HepG2 (cell line): ENCODE measurements at regions not wholly inside any gene's neighbourhood (a gene's known extent, or its start where the extent isn't known, plus 50 kb on each side); places are given as distances from the start of the nearest gene placed in this dataset.
"Not testable (repeated sequence)": the region's sequence is repeated elsewhere in the genome, so short reads cannot be mapped to it uniquely, and the experiment has no call there.

Source experiments
- BHLHE40 ChIP-seq: IDR thresholded peaks from 2 replicates; pipeline ENCODE4 v1.6.1; 2011; ENCODE audit warnings: low read length, improper control_type of control experiment
- CEBPB ChIP-seq: IDR thresholded peaks from 2 replicates; pipeline ENCODE4 v1.6.1; 2011; ENCODE audit warnings: low read depth, low read length, improper control_type of control experiment, borderline replicate concordance
- CTCF ChIP-seq: sonication (generic); formaldehyde crosslinking; IDR thresholded peaks from 2 replicates; pipeline ENCODE4 v1.5.0; 2020; ENCODE audit warnings: mild to moderate bottlenecking, missing genetic modification reagents, moderate library complexity
- HMGA1 ChIP-seq: sonication (generic); formaldehyde crosslinking; conservative IDR thresholded peaks from 2 replicates; pipeline ENCODE4 v1.4.0; 2020; ENCODE audit warnings: missing genetic modification reagents
- KDM1A ChIP-seq: IDR thresholded peaks from 2 replicates; pipeline ENCODE4 v1.6.1; 2016; ENCODE audit warnings: missing compliant biosample characterization
- MAX ChIP-seq: IDR thresholded peaks from 2 replicates; pipeline ENCODE4 v1.6.1; 2012; ENCODE audit warnings: inconsistent platforms
- RBFOX2 ChIP-seq: fragments of 200-400 bp; formaldehyde crosslinking; IDR thresholded peaks from 2 replicates; pipeline ENCODE4 v1.6.1; 2017; ENCODE audit warnings: low read depth, mild to moderate bottlenecking, low read length
- USF2 ChIP-seq, 2 experiments: sonication (generic) in 1 of 2; formaldehyde crosslinking in 1 of 2; IDR thresholded peaks; 2 replicates each; pipeline versions ENCODE4 v1.5.1 to v1.6.1; 2011 to 2020; ENCODE audit warnings: borderline replicate concordance in 1 of 2, low read depth in 1 of 2, low read length in 1 of 2, mild to moderate bottlenecking in 1 of 2, missing genetic modification reagents in 1 of 2, moderate library complexity in 1 of 2
- ZBTB1 ChIP-seq: sonication (generic); formaldehyde crosslinking; IDR thresholded peaks from 2 replicates; pipeline ENCODE4 v1.4.0; 2020; ENCODE audit warnings: missing genetic modification reagents, borderline replicate concordance
- ZFP37 ChIP-seq: sonication (generic); formaldehyde crosslinking; IDR thresholded peaks from 2 replicates; pipeline ENCODE4 v1.4.0; 2020; ENCODE audit warnings: missing genetic modification reagents, borderline replicate concordance
- ZNF280B ChIP-seq: sonication (generic); formaldehyde crosslinking; IDR thresholded peaks from 2 replicates; pipeline ENCODE4 v1.5.0; 2020; ENCODE audit warnings: missing genetic modification reagents, mild to moderate bottlenecking, borderline replicate concordance
- ZNF510 ChIP-seq: sonication (generic); formaldehyde crosslinking; IDR thresholded peaks from 2 replicates; pipeline ENCODE4 v1.4.0; 2020; ENCODE audit warnings: low read depth, mild to moderate bottlenecking, missing genetic modification reagents
- ZNF552 ChIP-seq: sonication (generic); formaldehyde crosslinking; IDR thresholded peaks from 2 replicates; pipeline ENCODE4 v1.9.0; 2022; ENCODE audit warnings: missing genetic modification reagents, mild to moderate bottlenecking, borderline replicate concordance

- TF ChIP-seq MAX; CTCF (CRISPR knock-in tag); ZNF552; CEBPB; ZNF510 (CRISPR knock-in tag); RBFOX2; ZFP37 (CRISPR knock-in tag); HMGA1 (CRISPR knock-in tag); KDM1A; ZNF280B; BHLHE40; ZBTB1; USF2 (IDR thresholded peaks at IDR 0.05; ENCODE audit: low read depth, low read length); USF2 (CRISPR knock-in tag; IDR thresholded peaks at IDR 0.05; ENCODE audit: borderline replicate concordance): not testable (repeated sequence)
Measured at GRCh38 chr3:17816839-17817238, 74.4 kb upstream of the TBC1D5 start.
